H54 (cell line): ENCODE measurements at regions not wholly inside any gene's neighbourhood (a gene's known extent, or its start where the extent isn't known, plus 50 kb on each side); places are given as distances from the start of the nearest gene placed in this dataset.
"Not testable (repeated sequence)": the region's sequence is repeated elsewhere in the genome, so short reads cannot be mapped to it uniquely, and the experiment has no call there.

ENCODE experiments used
- DNase-seq: peaks from one replicate; pipeline ENCODE4 v3.0.0; 2011; ENCODE audit warnings: low spot score, mixed read lengths; ENCODE audit not compliant: insufficient read length
- FAIRE-seq: peaks from 3 replicates; lab custom pipeline; 2011; peaks lifted over from hg19 to GRCh38; lab: Jason Lieb, UNC
- POLR2A ChIP-seq: IDR thresholded peaks from 2 replicates; pipeline ENCODE4 v1.6.1; 2011; ENCODE audit warnings: low read depth, mild to moderate bottlenecking, low read length

DNA sequence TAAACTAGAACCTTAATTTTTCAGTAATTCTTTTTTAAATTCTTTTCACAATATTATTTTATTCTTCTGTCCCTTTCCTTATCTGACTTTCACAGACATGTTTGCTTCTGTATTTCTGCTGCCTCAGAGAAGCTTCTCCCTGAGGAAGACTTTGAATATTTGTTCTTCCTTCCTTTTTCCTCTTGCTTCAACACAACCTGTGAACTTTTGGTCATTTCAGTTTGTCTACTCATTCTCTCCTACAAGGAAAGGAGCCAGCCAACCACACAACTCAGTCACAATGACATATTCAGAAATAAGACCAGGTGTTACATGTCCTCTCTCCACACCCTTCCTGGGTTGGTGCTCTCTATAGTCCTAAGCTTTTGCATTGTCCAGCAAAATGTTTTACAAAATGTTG, 310.4 kb downstream of the TFAP2B start:
- FAIRE-seq = no peak
- no peak for DNase-seq
- TF ChIP-seq POLR2A = no peak

GRCh38 chr6:51137777-51138176, 319.1 kb downstream of the TFAP2B start:
- no peak for DNase-seq
- no peak for TF ChIP-seq POLR2A
- no peak for FAIRE-seq

DNA sequence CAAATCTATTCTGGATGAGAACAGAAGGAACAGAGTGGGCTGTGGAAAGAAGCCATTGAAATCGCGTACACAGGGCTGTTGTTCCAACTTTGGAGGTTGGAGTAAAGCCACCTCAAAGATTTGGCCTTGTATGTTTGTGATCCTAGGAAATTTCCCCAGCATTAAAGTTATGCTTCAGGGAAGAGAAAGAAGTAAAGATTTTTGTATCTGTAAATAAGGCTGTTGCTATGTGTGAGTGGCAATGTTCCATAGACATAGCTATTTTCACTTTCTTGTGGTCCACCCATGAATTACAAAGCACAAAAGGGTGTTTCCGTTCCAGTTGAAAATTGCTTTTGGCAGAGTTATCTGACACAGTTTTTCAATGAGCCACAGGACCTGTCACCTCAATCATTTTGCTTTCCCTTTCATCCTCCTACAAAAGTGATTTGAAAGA, 321.3 kb downstream of the TFAP2B start:
- no peak for TF ChIP-seq POLR2A
- FAIRE-seq = no peak
- DNase-seq = no peak

- no peak for DNase-seq
- no peak for TF ChIP-seq POLR2A
- no peak for FAIRE-seq
These were observed 322.4 kb downstream of the TFAP2B start for GRCh38 chr6:51141080-51141479.

DNA sequence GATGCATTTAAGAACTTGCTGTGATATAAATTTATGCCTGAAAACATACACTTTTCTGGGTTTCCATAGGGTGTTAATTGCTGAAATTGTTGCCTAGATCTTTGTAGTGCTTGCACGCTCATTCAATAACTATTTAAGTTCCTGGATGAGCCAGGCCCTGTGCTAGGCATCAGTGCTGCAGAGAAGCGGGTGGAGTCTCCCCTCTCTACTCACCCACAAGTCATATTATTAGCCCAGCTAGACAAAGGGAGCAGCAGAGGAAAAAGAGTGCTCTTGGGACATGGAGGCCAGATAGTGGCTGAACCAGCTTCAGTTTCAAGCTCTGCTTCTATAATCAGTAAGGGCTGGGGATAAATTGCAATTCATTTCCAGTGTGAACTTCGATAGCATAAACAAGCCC, 329.1 kb downstream of the TFAP2B start:
- FAIRE-seq = no peak
- DNase-seq = no peak
- TF ChIP-seq POLR2A = no peak

GRCh38 chr6:51152594-51152993, 333.9 kb downstream of the TFAP2B start:
- FAIRE-seq = no peak
- no peak for DNase-seq
- no peak for TF ChIP-seq POLR2A

DNA sequence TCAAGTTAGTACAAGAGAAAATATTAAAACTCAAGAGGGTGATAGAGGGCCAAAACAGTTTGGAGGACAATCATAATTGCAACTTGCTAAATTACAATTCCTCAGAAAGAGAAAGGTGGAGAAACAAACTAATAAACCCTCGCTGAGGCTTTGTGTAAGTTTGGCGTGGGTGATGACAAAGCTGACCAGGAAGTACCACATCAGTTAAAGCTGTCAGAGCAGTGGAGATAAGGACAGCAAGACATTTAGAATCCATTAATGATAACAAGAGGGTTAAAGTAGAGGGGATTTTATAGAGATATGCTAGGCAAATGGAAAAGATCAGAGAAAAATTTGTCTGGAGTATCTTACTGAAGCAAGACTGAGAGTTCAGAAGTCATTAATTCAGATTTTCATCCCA, 334.4 kb downstream of the TFAP2B start:
- DNase-seq = no peak
- FAIRE-seq = no peak
- TF ChIP-seq POLR2A = no peak

DNA sequence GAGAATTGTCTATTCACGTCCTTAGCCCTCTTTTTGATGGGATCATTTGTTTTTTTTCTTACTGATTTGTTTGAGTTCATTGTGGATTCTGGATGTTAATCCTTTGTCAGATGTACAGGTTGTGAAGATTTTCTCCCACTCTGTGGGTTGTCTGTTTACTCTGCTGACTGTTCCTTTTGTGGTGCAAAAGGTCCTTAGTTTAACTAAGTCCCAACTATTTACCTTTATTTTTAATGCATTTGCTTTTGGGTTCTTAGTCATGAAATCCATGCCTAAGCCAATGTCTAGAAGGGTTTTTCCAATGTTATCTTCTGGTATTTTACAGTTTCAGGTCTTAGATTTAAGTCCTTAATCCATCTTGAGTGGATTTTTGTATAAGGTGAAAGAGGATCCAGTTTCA, 336.3 kb downstream of the TFAP2B start:
- not testable (repeated sequence) for DNase-seq, FAIRE-seq

DNA sequence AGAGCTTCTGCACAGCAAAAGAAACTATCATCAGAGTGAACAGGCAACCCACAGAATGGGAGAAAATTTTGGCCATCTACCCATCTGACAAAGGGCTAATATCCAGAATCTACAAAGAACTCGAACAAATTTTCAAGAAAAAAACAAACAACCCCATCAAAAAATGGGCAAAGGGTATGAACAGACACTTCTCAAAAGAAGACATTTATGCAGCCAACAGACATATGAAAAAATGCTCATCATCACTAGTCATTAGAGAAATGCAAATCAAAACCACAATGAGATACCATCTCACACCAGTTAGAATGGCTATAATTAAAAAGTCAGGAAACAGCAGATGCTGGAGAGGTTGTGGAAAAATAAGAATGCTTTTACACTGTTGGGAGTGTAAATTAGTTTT, 340.6 kb downstream of the TFAP2B start:
- FAIRE-seq, DNase-seq: not testable (repeated sequence)

- DNase-seq (no peak), FAIRE-seq (no peak)
- no peak for TF ChIP-seq POLR2A
These were observed 343.1 kb downstream of the TFAP2B start for GRCh38 chr6:51161752-51162151.

GRCh38 chr6:51163843-51164529, 345.3 kb downstream of the TFAP2B start:
- FAIRE-seq (no peak), DNase-seq (no peak)
- no peak for TF ChIP-seq POLR2A

- FAIRE-seq = no peak
- DNase-seq = no peak
- TF ChIP-seq POLR2A = no peak
These were observed 348.2 kb downstream of the TFAP2B start for GRCh38 chr6:51166914-51167313.

DNA sequence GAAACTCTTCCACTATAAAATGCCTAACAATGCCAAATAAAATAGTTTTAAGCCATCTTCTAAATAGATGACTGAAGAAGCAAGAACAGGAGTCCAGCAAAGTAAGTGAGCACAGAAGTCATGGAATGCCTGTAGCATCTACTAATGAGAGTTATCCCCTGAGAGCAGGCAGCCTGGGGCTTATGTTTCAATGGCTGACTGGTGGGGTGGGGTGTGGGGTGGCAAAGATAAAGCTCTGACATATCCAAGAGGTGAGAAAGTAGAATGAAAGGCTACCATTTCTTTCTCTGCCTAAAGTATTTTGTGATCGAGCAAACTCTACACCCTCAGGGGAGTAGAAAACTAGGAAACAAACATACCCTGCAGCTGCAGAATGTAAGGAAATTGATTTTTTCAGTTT, 348.8 kb downstream of the TFAP2B start:
- DNase-seq (no peak), FAIRE-seq (no peak)
- TF ChIP-seq POLR2A = no peak

GRCh38 chr6:51182827-51183226, 364.2 kb downstream of the TFAP2B start:
- FAIRE-seq = no peak
- TF ChIP-seq POLR2A = no peak
- DNase-seq = no peak

GRCh38 chr6:51184046-51184445, 365.4 kb downstream of the TFAP2B start:
- TF ChIP-seq POLR2A = no peak
- FAIRE-seq (no peak), DNase-seq (no peak)

DNA sequence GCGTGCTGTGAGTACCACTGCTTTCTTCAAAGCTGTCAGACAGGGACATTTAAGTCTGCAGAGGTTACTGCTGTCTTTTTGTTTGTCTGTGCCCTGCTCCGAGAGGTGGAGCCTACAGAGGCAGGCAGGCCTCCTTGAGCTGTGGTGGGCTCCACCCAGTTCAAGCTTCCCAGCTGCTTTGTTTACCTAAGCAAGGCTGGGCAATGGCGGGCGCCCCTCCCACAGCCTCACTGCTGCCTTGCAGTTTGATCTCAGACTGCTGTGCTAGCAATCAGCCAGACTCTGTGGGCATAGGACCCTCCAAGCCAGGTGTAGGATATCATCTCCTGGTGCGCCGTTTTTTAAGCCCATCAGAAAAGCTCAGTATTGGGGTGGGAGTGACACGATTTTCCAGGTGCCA, 374.5 kb downstream of the TFAP2B start:
- not testable (repeated sequence) for DNase-seq, FAIRE-seq
